Mucosa of descending colon (tissue), 3 donors: ENCODE measurements at regions not wholly inside any gene's neighbourhood (a gene's known extent, or its start where the extent isn't known, plus 50 kb on each side); places are given as distances from the start of the nearest gene placed in this dataset.

ENCODE experiments used
- ATAC-seq: fragments of 200-7000 bp; cut with Tn5 transposase; one replicate; pipeline ENCODE4 v1.9.1; 2020; ENCODE audit warnings: mild to moderate bottlenecking, moderate library complexity
- DNase-seq, 3 donors: peaks; one replicate each; pipeline ENCODE4 v3.0.0-alpha.2; 2020
- H3K36me3 ChIP-seq: fragments of 200-600 bp; one replicate; pipeline ENCODE4 v1.8.0; 2021; ENCODE audit warnings: low read depth, mild to moderate bottlenecking
- H3K4me1 ChIP-seq: fragments of 200-600 bp; one replicate; pipeline ENCODE4 v1.8.0; 2021; ENCODE audit warnings: low read depth, mild to moderate bottlenecking
- H3K4me3 ChIP-seq: fragments of 200-600 bp; one replicate; pipeline ENCODE4 v1.8.0; 2021; ENCODE audit warnings: mild to moderate bottlenecking
- H3K9me3 ChIP-seq: fragments of 200-600 bp; one replicate; pipeline ENCODE4 v1.8.0; 2021; ENCODE audit warnings: mild to moderate bottlenecking
- intact Hi-C, 2 donors: fragments of 100-400 bp; cut with DNase I in 1 of 2; cut with micrococcal nuclease in 1 of 2; formaldehyde crosslinking; loops; one replicate each; pipeline versions ENCODE4 v1.11.0 to v1.11.1; 2022; cut with DNase I, micrococcal nuclease
- TF ChIP-seq, protein P1 (sequence below): fragments of 200-600 bp; IDR thresholded peaks from one replicate; pipeline ENCODE4 v1.8.0; 2022; ENCODE audit warnings: antibody characterized with exemption, mild to moderate bottlenecking
- donor health status: DM: no; HTN: no; CAD: no; lungs with moderate emphysema.
- donor health status: DM: no; HTN: no; CAD: no.
- donor health status: DM: no; HTN: yes; CAD: no.

DNA sequence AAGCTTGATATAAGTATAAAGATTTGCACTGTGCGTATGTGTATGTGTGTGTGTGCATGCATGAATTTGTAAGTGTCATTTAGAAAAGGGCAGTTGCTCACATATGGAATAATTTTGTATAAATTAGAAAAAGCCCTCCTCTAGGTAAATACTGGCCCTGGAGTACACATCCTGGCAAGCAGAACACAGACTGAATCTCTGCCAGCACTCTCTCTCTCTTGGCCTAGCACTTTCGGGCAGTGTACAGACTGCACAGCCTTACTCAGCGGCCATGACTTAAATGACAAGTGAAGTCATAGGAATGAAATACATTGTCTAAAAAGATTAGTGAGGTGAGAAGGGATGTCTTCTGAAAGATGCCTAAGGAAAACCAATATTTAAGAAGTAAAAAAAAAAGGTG is 214.1 kb downstream of the RDH14 start:
- no peak for ATAC-seq

DNA sequence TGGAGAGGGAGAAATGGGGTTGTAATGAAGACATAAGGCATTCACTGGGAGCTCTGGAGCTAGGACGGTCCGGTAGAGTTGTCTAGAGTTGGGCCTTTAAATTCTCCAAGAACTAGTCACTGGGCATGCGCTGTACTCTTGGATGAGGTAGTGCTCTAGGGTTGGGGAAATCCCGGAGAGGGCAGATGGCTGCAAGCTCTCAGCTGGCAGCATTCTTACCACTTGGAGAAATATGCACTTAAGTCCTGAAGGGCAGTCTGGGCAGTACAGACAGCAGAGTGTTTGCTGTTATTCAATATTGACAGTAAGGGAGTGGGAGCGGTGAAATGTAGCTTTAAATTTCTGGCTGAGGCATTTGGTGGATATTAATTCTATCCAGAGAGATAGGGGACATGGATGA is 214.6 kb downstream of the RDH14 start:
- ATAC-seq = peak; percentile 50
- Histone ChIP-seq H3K4me3 (no peak overlapping the region), H3K9me3 (no peaks in the 10 kb centered on the region), H3K4me1 (no peaks in the 10 kb centered on the region), H3K36me3 (no peaks in the 10 kb centered on the region)
- DNase-seq = peak in 1 of 3 donors; percentile 3
- intact Hi-C loops = no loop called here
- TF ChIP-seq, protein P1, sequence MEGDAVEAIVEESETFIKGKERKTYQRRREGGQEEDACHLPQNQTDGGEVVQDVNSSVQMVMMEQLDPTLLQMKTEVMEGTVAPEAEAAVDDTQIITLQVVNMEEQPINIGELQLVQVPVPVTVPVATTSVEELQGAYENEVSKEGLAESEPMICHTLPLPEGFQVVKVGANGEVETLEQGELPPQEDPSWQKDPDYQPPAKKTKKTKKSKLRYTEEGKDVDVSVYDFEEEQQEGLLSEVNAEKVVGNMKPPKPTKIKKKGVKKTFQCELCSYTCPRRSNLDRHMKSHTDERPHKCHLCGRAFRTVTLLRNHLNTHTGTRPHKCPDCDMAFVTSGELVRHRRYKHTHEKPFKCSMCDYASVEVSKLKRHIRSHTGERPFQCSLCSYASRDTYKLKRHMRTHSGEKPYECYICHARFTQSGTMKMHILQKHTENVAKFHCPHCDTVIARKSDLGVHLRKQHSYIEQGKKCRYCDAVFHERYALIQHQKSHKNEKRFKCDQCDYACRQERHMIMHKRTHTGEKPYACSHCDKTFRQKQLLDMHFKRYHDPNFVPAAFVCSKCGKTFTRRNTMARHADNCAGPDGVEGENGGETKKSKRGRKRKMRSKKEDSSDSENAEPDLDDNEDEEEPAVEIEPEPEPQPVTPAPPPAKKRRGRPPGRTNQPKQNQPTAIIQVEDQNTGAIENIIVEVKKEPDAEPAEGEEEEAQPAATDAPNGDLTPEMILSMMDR = no peak

More for the DNA sequence above, 214.1 kb downstream of the RDH14 start:
- DNase-seq = no peak
- Histone ChIP-seq H3K4me1 (no peaks in the 10 kb centered on the region), H3K9me3 (no peaks in the 10 kb centered on the region), H3K36me3 (no peaks in the 10 kb centered on the region), H3K4me3 (no peak overlapping the region)
- intact Hi-C loops = no loop called here
- TF ChIP-seq, protein P1 = no peak

- DNase-seq = no peak
- Histone ChIP-seq H3K4me1 (no peaks in the 10 kb centered on the region), H3K9me3 (no peaks in the 10 kb centered on the region), H3K36me3 (no peaks in the 10 kb centered on the region), H3K4me3 (no peak overlapping the region)
- intact Hi-C loops = no loop called here
- ATAC-seq = no peak
- TF ChIP-seq, protein P1 = no peak
Measured at GRCh38 chr2:18342901-18343300, 217.6 kb downstream of the RDH14 start.

DNA sequence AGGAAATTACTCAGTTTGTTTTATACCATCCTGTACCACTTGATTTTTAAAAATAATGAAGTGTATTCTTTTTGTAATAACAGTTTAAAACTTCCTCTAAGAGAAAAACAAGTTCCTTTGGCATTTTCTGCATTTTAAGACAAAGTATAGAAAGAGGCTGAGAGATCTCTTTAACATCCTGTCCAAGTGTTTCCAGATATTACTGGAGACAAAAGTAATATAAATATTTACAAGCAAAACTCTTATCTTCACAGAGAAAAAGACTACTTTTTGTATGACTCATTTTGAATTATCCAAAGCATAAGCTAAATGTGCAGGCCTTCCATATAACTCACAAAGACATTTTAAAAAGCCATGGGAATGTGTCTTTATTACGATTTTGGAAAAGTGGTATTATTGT is 221.1 kb downstream of the RDH14 start:
- DNase-seq = no peak
- Histone ChIP-seq H3K36me3 (no peaks in the 10 kb centered on the region), H3K9me3 (no peaks in the 10 kb centered on the region), H3K4me1 (no peaks in the 10 kb centered on the region), H3K4me3 (no peak overlapping the region)
- ATAC-seq = no peak
- intact Hi-C loops = no loop called here
- TF ChIP-seq, protein P1 = no peak

GRCh38 chr2:18336975-18337374 is 223.5 kb downstream of the RDH14 start:
- Histone ChIP-seq H3K9me3 (no peaks in the 10 kb centered on the region), H3K4me3 (no peak overlapping the region), H3K4me1 (no peaks in the 10 kb centered on the region), H3K36me3 (no peaks in the 10 kb centered on the region)
- TF ChIP-seq, protein P1 = no peak
- intact Hi-C loops = no loop called here
- DNase-seq (no peak), ATAC-seq (no peak)

GRCh38 chr2:18332477-18332876 is 228.0 kb downstream of the RDH14 start:
- peak in 1 of 3 donors; percentile 37 for DNase-seq
- Histone ChIP-seq H3K4me3 (no peak overlapping the region), H3K4me1 (no peaks in the 10 kb centered on the region), H3K36me3 (no peaks in the 10 kb centered on the region), H3K9me3 (no peaks in the 10 kb centered on the region)
- ATAC-seq = no peak
- TF ChIP-seq, protein P1 = no peak
- intact Hi-C loops = no loop called here
